ENCODE measurements at regions not wholly inside any gene's neighbourhood (a gene's known extent, or its start where the extent isn't known, plus 50 kb on each side); places are given as distances from the start of the nearest gene placed in this dataset.

DNA sequence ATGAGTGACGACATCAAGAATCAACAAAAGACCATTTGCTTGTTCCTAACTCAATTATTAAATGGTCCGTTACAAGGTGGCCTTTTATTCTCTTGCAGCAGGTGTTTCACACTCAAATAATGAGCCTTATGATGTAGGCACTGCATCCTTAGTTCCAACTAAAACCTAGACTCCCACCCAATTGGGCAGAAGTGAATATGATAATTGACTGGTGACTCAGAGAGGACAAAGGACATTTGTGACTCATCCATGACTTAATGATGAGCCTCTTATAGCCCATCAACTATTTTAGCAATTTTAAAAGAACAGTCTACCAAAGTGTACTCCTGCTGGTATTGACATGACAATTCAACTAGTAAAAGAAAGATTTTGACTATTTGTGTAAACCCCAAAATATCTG, 1027.8 kb upstream of the PHF14 start:
- no peak for TF ChIP-seq CTCF (IDR thresholded peaks at IDR 0.05)
- no peak for TF ChIP-seq POLR2A (IDR thresholded peaks at IDR 0.05)
